ENCODE measurements at regions not wholly inside any gene's neighbourhood (a gene's known extent, or its start where the extent isn't known, plus 50 kb on each side); places are given as distances from the start of the nearest gene placed in this dataset.

GRCh38 chr21:22791376-22791775 lies 1793.2 kb downstream of the NCAM2 start:
- TF ChIP-seq, protein P1, sequence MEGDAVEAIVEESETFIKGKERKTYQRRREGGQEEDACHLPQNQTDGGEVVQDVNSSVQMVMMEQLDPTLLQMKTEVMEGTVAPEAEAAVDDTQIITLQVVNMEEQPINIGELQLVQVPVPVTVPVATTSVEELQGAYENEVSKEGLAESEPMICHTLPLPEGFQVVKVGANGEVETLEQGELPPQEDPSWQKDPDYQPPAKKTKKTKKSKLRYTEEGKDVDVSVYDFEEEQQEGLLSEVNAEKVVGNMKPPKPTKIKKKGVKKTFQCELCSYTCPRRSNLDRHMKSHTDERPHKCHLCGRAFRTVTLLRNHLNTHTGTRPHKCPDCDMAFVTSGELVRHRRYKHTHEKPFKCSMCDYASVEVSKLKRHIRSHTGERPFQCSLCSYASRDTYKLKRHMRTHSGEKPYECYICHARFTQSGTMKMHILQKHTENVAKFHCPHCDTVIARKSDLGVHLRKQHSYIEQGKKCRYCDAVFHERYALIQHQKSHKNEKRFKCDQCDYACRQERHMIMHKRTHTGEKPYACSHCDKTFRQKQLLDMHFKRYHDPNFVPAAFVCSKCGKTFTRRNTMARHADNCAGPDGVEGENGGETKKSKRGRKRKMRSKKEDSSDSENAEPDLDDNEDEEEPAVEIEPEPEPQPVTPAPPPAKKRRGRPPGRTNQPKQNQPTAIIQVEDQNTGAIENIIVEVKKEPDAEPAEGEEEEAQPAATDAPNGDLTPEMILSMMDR (IDR thresholded peaks at IDR 0.05) = no peak
- TF ChIP-seq POLR2A (IDR thresholded peaks at IDR 0.05) = no peak
